Panc1 (cell line): ENCODE measurements at regions not wholly inside any gene's neighbourhood (a gene's known extent, or its start where the extent isn't known, plus 50 kb on each side); places are given as distances from the start of the nearest gene placed in this dataset.

ENCODE experiments used
- POLR2AphosphoS5 ChIP-seq: IDR thresholded peaks from 2 replicates; pipeline ENCODE4 v1.6.1; 2012; ENCODE audit warnings: mild to moderate bottlenecking, low read depth, low read length, moderate library complexity
- SIN3A ChIP-seq: IDR thresholded peaks from 2 replicates; pipeline ENCODE4 v1.6.1; 2012; ENCODE audit warnings: low read depth, mild to moderate bottlenecking, low read length, moderate library complexity, borderline replicate concordance; ENCODE audit not compliant: insufficient read depth
- TCF7L2 ChIP-seq: IDR thresholded peaks from 2 replicates; pipeline ENCODE4 v1.6.1; 2011; ENCODE audit warnings: mild to moderate bottlenecking, low read depth, low read length, inconsistent platforms
- TF ChIP-seq, protein P1 (sequence below): fragments of 450-650 bp; IDR thresholded peaks from 2 replicates; pipeline ENCODE4 v1.5.1; 2017; ENCODE audit warnings: mild to moderate bottlenecking
- TF ChIP-seq, protein P2 (sequence below), 2 experiments: IDR thresholded peaks; 2 replicates each; pipeline ENCODE4 v1.6.1; 2011 to 2012; ENCODE audit warnings: low read depth in 2 of 2, control low read depth in 1 of 2, low read length in 1 of 2, mild to moderate bottlenecking in 1 of 2, moderate library complexity in 1 of 2; ENCODE audit not compliant: insufficient read depth in 1 of 2

- TF ChIP-seq, protein P1, sequence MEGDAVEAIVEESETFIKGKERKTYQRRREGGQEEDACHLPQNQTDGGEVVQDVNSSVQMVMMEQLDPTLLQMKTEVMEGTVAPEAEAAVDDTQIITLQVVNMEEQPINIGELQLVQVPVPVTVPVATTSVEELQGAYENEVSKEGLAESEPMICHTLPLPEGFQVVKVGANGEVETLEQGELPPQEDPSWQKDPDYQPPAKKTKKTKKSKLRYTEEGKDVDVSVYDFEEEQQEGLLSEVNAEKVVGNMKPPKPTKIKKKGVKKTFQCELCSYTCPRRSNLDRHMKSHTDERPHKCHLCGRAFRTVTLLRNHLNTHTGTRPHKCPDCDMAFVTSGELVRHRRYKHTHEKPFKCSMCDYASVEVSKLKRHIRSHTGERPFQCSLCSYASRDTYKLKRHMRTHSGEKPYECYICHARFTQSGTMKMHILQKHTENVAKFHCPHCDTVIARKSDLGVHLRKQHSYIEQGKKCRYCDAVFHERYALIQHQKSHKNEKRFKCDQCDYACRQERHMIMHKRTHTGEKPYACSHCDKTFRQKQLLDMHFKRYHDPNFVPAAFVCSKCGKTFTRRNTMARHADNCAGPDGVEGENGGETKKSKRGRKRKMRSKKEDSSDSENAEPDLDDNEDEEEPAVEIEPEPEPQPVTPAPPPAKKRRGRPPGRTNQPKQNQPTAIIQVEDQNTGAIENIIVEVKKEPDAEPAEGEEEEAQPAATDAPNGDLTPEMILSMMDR = no peak
- TF ChIP-seq POLR2AphosphoS5 (no peak), SIN3A (no peak), TCF7L2 (no peak)
- TF ChIP-seq, protein P2, sequence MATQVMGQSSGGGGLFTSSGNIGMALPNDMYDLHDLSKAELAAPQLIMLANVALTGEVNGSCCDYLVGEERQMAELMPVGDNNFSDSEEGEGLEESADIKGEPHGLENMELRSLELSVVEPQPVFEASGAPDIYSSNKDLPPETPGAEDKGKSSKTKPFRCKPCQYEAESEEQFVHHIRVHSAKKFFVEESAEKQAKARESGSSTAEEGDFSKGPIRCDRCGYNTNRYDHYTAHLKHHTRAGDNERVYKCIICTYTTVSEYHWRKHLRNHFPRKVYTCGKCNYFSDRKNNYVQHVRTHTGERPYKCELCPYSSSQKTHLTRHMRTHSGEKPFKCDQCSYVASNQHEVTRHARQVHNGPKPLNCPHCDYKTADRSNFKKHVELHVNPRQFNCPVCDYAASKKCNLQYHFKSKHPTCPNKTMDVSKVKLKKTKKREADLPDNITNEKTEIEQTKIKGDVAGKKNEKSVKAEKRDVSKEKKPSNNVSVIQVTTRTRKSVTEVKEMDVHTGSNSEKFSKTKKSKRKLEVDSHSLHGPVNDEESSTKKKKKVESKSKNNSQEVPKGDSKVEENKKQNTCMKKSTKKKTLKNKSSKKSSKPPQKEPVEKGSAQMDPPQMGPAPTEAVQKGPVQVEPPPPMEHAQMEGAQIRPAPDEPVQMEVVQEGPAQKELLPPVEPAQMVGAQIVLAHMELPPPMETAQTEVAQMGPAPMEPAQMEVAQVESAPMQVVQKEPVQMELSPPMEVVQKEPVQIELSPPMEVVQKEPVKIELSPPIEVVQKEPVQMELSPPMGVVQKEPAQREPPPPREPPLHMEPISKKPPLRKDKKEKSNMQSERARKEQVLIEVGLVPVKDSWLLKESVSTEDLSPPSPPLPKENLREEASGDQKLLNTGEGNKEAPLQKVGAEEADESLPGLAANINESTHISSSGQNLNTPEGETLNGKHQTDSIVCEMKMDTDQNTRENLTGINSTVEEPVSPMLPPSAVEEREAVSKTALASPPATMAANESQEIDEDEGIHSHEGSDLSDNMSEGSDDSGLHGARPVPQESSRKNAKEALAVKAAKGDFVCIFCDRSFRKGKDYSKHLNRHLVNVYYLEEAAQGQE (IDR thresholded peaks at IDR 0.05; ENCODE audit: insufficient read depth in 1 of 2, low read depth in 2 of 2, low read length in 1 of 2) = no peak
Observed at GRCh38 chr10:117747636-117748035, 205.1 kb downstream of the EMX2 start.
